WTC11 (cell line): ENCODE measurements at regions not wholly inside any gene's neighbourhood (a gene's known extent, or its start where the extent isn't known, plus 50 kb on each side); places are given as distances from the start of the nearest gene placed in this dataset.

ENCODE experiments used
- CREM ChIP-seq: sonication (generic); formaldehyde crosslinking; IDR thresholded peaks from 2 replicates; pipeline ENCODE4 v1.8.1; 2022; ENCODE audit warnings: mild to moderate bottlenecking, missing genetic modification reagents, moderate library complexity
- CTCF ChIP-seq: fragments of 200-600 bp; IDR thresholded peaks from 2 replicates; pipeline ENCODE4 v1.8.0; 2022; ENCODE audit warnings: antibody characterized with exemption
- E2F4 ChIP-seq: sonication (generic); formaldehyde crosslinking; IDR thresholded peaks from 2 replicates; pipeline ENCODE4 v1.8.1; 2022; ENCODE audit warnings: low read depth, mild to moderate bottlenecking, moderate library complexity, missing genetic modification reagents, borderline replicate concordance
- FOXP1 ChIP-seq: sonication (generic); formaldehyde crosslinking; IDR thresholded peaks from 2 replicates; pipeline ENCODE4 v1.8.0; 2022; ENCODE audit warnings: missing genetic modification reagents, mild to moderate bottlenecking, moderate library complexity, borderline replicate concordance
- HMGXB4 ChIP-seq: sonication (generic); formaldehyde crosslinking; IDR thresholded peaks from 2 replicates; pipeline ENCODE4 v1.8.1; 2023; ENCODE audit warnings: mild to moderate bottlenecking, moderate library complexity, missing genetic modification reagents
- JAZF1 ChIP-seq: fragments of 250-450 bp; sonication (Bioruptor Pico); IDR thresholded peaks from 2 replicates; pipeline ENCODE4 v1.9.0; 2021; ENCODE audit warnings: moderate library complexity, mild to moderate bottlenecking, inconsistent platforms
- SMAD3 ChIP-seq: sonication (generic); formaldehyde crosslinking; IDR thresholded peaks from 2 replicates; pipeline ENCODE4 v1.8.0; 2022; ENCODE audit warnings: missing genetic modification reagents, mild to moderate bottlenecking, borderline replicate concordance
- SP1 ChIP-seq: sonication (generic); formaldehyde crosslinking; conservative IDR thresholded peaks from 2 replicates; pipeline ENCODE4 v1.8.1; 2022; ENCODE audit warnings: missing genetic modification reagents
- TEAD4 ChIP-seq: sonication (generic); formaldehyde crosslinking; IDR thresholded peaks from 2 replicates; pipeline ENCODE4 v1.8.0; 2022; ENCODE audit warnings: mild to moderate bottlenecking, missing genetic modification reagents
- TP53 ChIP-seq: sonication (generic); formaldehyde crosslinking; IDR thresholded peaks from 2 replicates; pipeline ENCODE4 v1.8.1; 2023; ENCODE audit warnings: mild to moderate bottlenecking, missing genetic modification reagents

GRCh38 chr4:153113061-153113837 is 91.0 kb upstream of the TRIM2 start:
- TF ChIP-seq TEAD4 (no peak), E2F4 (CRISPR knock-in tag) (no peak), JAZF1 (no peak), TP53 (CRISPR knock-in tag) (no peak), FOXP1 (CRISPR knock-in tag) (no peak), HMGXB4 (CRISPR knock-in tag) (no peak), SP1 (no peak), CTCF (no peak), CREM (CRISPR knock-in tag) (no peak), SMAD3 (CRISPR knock-in tag) (no peak)
